IPS-20b (cell line): ENCODE measurements at regions not wholly inside any gene's neighbourhood (a gene's known extent, or its start where the extent isn't known, plus 50 kb on each side); places are given as distances from the start of the nearest gene placed in this dataset.

ENCODE experiments used
- H3K27ac ChIP-seq: one replicate; pipeline ENCODE4 v1.5.1; 2013; ENCODE audit warnings: low read length
- H3K27me3 ChIP-seq: 2 replicates; pipeline ENCODE4 v1.6.1; 2013; ENCODE audit warnings: mild to moderate bottlenecking, low read length, inconsistent platforms; ENCODE audit not compliant: insufficient read depth
- H3K36me3 ChIP-seq: 2 replicates; pipeline ENCODE4 v1.6.1; 2013; ENCODE audit warnings: low read depth, mild to moderate bottlenecking, inconsistent platforms, low read length, moderate library complexity; ENCODE audit not compliant: insufficient read depth
- H3K4me1 ChIP-seq: 2 replicates; pipeline ENCODE4 v1.6.1; 2013; ENCODE audit warnings: mild to moderate bottlenecking, control low read depth, inconsistent platforms, low read length, moderate library complexity; ENCODE audit not compliant: insufficient read depth
- H3K4me3 ChIP-seq: 2 replicates; pipeline ENCODE4 v1.5.1; 2013; ENCODE audit warnings: mild to moderate bottlenecking, low read length, inconsistent platforms
- H3K9ac ChIP-seq: 2 replicates; pipeline ENCODE4 v1.6.1; 2013; ENCODE audit warnings: low read depth, mild to moderate bottlenecking, inconsistent platforms, low read length, moderate library complexity
- H3K9me3 ChIP-seq: 2 replicates; pipeline ENCODE4 v1.6.1; 2013; ENCODE audit warnings: mild to moderate bottlenecking, low read depth, low read length, inconsistent platforms; ENCODE audit not compliant: insufficient read depth

GRCh38 chr1:239603530-239603929, 217.2 kb downstream of the CHRM3 start:
- no peak overlapping the region for H3K4me3 ChIP-seq
- H3K4me1 ChIP-seq = peaks cover 3% of the 10 kb centered on the region; the same call in 1 of the 2 replicates
- no peaks in the 10 kb centered on the region for H3K36me3 ChIP-seq
- H3K27ac ChIP-seq = no peak overlapping the region
- H3K9ac ChIP-seq = no peak overlapping the region
- no peaks in the 10 kb centered on the region for H3K27me3 ChIP-seq
- H3K9me3 ChIP-seq = no peaks in the 10 kb centered on the region

DNA sequence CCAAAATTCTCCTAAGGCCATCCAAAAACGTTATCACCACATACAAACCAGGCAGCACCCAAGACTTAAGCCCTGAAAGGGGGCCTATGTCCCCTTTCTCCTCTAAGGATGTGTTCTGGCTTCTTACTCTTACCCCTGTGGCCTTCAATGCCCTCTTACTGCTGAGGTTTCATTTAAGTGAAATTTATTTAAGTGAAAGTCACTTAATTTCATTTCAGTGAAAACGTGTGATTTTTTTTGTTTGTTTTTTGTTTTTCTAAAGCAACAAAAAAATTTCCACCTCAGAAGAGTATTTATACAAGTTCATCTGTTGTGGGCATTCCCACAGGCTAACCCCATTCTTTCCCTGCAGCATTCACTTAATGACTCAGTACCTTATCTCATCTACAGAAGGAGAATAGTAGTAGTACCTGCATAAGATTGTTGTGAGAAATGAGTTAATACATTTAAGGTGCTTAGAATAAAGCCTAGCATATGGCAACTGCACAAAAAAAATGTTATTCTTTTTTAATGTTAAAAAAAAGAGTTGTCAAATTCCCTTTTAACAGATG, 220.6 kb downstream of the CHRM3 start:
- Histone ChIP-seq H3K4me1 (peaks cover 3% of the 10 kb centered on the region; the same call in 1 of the 2 replicates), H3K36me3 (no peaks in the 10 kb centered on the region), H3K27me3 (no peaks in the 10 kb centered on the region), H3K9ac (no peak overlapping the region), H3K4me3 (no peak overlapping the region), H3K27ac (no peak overlapping the region), H3K9me3 (no peaks in the 10 kb centered on the region)

- Histone ChIP-seq H3K27me3 (no peaks in the 10 kb centered on the region), H3K4me3 (no peak overlapping the region), H3K27ac (no peak overlapping the region), H3K36me3 (no peaks in the 10 kb centered on the region), H3K9ac (no peak overlapping the region), H3K9me3 (no peaks in the 10 kb centered on the region), H3K4me1 (peaks cover 3% of the 10 kb centered on the region; the same call in 1 of the 2 replicates)
Observed at GRCh38 chr1:239608469-239608868, 222.1 kb downstream of the CHRM3 start.

GRCh38 chr1:239612379-239612778, 226.0 kb downstream of the CHRM3 start:
- peaks cover 3% of the 10 kb centered on the region; the same call in 1 of the 2 replicates for H3K4me1 ChIP-seq
- H3K9me3 ChIP-seq = no peaks in the 10 kb centered on the region
- no peak overlapping the region for H3K27ac ChIP-seq
- no peaks in the 10 kb centered on the region for H3K36me3 ChIP-seq
- H3K27me3 ChIP-seq = no peaks in the 10 kb centered on the region
- H3K9ac ChIP-seq = no peak overlapping the region
- H3K4me3 ChIP-seq = no peak overlapping the region

DNA sequence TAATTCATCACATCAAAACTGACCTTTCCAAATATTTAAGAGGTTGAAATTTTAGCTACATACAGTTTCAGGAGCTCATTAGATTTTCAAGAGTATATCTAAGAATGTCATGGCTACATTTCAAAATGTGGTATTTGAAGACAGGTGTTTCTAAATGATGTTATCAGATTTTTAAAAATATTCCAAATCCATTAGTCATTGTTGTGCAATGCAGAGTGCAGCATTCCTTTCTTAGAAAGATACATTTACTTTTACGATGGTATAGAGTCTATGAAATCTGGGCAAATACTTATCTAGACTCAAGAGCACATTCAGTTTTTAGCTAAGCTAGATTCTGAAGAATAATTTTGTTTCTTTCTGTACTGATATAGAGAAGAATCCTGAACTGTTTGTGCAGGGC, 230.3 kb downstream of the CHRM3 start:
- Histone ChIP-seq H3K27ac (no peak overlapping the region), H3K4me3 (no peak overlapping the region), H3K27me3 (no peaks in the 10 kb centered on the region), H3K9me3 (no peaks in the 10 kb centered on the region; the same call in 1 of the 2 replicates), H3K4me1 (0 out of 2 replicates have a peak, but pooled peaks cover 5% of the 10 kb centered on the region), H3K9ac (no peak overlapping the region), H3K36me3 (no peaks in the 10 kb centered on the region)

- no peaks in the 10 kb centered on the region for H3K36me3 ChIP-seq
Observed at GRCh38 chr1:239617259-239617658, 230.9 kb downstream of the CHRM3 start.

DNA sequence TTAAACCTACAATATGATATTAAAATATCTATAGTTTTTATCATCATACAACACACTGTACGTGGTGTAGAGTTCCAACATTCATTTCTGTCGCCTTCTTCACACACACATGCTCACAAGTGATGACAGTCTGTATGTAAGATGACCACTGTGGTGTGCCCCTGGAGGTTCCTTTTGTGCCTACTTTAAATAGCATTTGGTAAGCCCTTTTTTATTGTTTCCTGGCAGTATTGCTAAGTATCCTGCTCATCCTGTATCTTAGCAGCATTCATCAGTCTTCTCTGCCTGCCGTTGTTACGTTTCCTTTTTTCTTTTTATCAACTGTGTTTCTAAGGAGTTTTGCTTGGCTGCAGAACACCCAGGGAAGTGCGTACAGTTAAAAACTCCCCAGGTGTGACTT, 231.4 kb downstream of the CHRM3 start:
- Histone ChIP-seq H3K27me3 (no peaks in the 10 kb centered on the region), H3K4me1 (0 out of 2 replicates have a peak, but pooled peaks cover 5% of the 10 kb centered on the region), H3K9ac (no peak overlapping the region), H3K27ac (no peak overlapping the region), H3K4me3 (no peak overlapping the region), H3K9me3 (peaks cover 6% of the 10 kb centered on the region), H3K36me3 (no peaks in the 10 kb centered on the region)

More at GRCh38 chr1:239617259-239617658, 230.9 kb downstream of the CHRM3 start:
- H3K4me1 ChIP-seq = 0 out of 2 replicates have a peak, but pooled peaks cover 5% of the 10 kb centered on the region
- no peaks in the 10 kb centered on the region for H3K27me3 ChIP-seq
- H3K9ac ChIP-seq = no peak overlapping the region
- H3K27ac ChIP-seq = no peak overlapping the region
- no peak overlapping the region for H3K4me3 ChIP-seq
- H3K9me3 ChIP-seq = peaks cover 1% of the 10 kb centered on the region

- Histone ChIP-seq H3K4me3 (no peak overlapping the region), H3K9me3 (peaks cover 7% of the 10 kb centered on the region), H3K36me3 (no peaks in the 10 kb centered on the region), H3K4me1 (0 out of 2 replicates have a peak, but pooled peaks cover 5% of the 10 kb centered on the region), H3K9ac (no peak overlapping the region), H3K27me3 (no peaks in the 10 kb centered on the region), H3K27ac (no peak overlapping the region)
Observed at GRCh38 chr1:239619190-239619589, 232.8 kb downstream of the CHRM3 start.

GRCh38 chr1:239630767-239631166, 244.4 kb downstream of the CHRM3 start:
- H3K36me3 ChIP-seq = no peaks in the 10 kb centered on the region
- H3K27ac ChIP-seq = no peak overlapping the region
- no peaks in the 10 kb centered on the region for H3K9me3 ChIP-seq
- no peaks in the 10 kb centered on the region; the same call in 1 of the 2 replicates for H3K4me1 ChIP-seq
- no peaks in the 10 kb centered on the region for H3K27me3 ChIP-seq
- H3K4me3 ChIP-seq = no peak overlapping the region
- H3K9ac ChIP-seq = no peak overlapping the region

DNA sequence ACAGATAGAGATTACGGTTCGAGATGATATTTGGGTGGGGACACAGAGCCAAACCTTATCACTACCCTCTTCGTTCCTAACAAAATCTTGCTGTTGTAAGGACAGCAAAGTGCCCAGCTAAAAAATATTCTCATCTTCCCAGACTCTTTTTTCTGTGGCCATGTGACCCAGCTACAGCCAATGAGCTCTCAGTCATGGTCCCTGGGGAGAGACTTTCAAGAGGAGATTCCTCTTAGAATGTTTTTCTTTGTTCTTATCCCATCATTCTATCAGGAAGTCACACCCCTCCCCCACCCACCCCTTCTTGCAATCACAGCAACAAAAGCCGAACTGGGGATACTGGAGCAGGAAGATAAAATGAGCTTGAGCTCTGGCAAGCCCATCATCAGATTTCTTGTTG, 247.1 kb downstream of the CHRM3 start:
- Histone ChIP-seq H3K36me3 (no peaks in the 10 kb centered on the region), H3K9ac (no peak overlapping the region), H3K27me3 (no peaks in the 10 kb centered on the region), H3K27ac (no peak overlapping the region), H3K4me3 (no peak overlapping the region), H3K4me1 (no peaks in the 10 kb centered on the region; the same call in 1 of the 2 replicates), H3K9me3 (no peaks in the 10 kb centered on the region)

DNA sequence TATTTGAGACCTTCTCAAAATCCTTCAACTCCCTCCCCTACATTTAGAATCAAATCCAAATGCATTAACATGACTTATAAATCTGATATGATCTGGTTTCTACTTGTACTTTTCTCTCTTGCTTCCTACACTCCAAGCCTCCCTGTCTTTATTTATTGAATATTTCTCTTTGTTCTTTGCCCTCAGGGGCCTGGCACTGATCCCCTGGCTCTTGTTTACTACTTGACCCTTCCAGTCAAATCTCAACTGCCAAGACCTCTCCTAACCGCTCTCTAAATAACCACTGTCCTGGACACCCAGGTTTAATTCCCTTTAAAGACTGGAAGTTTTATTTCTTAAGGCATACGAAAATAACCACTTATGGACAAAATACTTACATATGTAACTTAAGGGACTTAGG, 248.9 kb downstream of the CHRM3 start:
- Histone ChIP-seq H3K9me3 (no peaks in the 10 kb centered on the region), H3K27ac (no peak overlapping the region), H3K4me3 (no peak overlapping the region), H3K4me1 (no peaks in the 10 kb centered on the region; the same call in 1 of the 2 replicates), H3K36me3 (no peaks in the 10 kb centered on the region), H3K9ac (no peak overlapping the region), H3K27me3 (no peaks in the 10 kb centered on the region)

DNA sequence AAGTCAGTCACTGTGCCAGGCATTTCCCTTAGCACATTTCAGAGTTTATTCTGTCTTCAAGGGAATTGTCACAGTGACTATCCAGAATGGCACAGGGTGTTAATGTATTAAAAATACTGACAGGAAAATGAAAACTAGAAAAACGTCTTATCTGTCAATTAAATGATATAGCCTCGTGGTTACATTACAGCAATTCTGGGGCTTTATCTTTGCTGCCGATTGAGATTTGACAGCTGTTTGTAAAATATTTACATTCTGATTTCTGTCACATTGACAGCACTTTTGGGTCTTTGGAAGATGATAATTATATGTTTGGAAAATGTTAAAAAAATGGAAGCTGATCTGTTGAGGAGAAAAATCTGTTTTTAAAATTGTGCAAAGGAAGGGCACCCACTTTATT, 250.0 kb downstream of the CHRM3 start:
- H3K27ac ChIP-seq = no peak overlapping the region

More for the DNA sequence above, 250.0 kb downstream of the CHRM3 start:
- Histone ChIP-seq H3K9ac (no peak overlapping the region), H3K4me1 (no peaks in the 10 kb centered on the region; the same call in 1 of the 2 replicates), H3K4me3 (no peak overlapping the region), H3K9me3 (no peaks in the 10 kb centered on the region), H3K27me3 (no peaks in the 10 kb centered on the region), H3K36me3 (no peaks in the 10 kb centered on the region)
